ENCODE measurements at regions not wholly inside any gene's neighbourhood (a gene's known extent, or its start where the extent isn't known, plus 50 kb on each side); places are given as distances from the start of the nearest gene placed in this dataset.
A peak's percentile ranks its signal among the peaks of the same experiment; 100 is the strongest.

DNA sequence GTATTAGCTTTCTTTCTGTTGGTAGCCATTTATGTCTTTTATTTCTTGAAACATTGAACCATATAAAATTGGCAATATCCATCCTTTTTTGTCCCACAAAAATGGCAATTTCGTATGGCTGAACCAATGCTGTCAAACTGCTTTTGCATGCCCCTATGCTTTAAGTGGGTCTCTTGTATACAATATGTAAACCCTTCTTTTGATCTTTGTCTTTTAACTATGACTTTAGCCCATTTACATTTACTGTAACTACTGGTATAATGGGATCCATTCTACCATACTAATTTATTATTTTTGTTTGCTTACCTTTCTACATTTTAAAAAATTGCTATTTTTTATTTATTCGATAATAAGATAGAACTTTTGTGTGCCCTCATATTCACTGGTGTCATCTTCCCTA is 93.4 kb downstream of the TENT4A start:
- no peak for DNase-seq

DNA sequence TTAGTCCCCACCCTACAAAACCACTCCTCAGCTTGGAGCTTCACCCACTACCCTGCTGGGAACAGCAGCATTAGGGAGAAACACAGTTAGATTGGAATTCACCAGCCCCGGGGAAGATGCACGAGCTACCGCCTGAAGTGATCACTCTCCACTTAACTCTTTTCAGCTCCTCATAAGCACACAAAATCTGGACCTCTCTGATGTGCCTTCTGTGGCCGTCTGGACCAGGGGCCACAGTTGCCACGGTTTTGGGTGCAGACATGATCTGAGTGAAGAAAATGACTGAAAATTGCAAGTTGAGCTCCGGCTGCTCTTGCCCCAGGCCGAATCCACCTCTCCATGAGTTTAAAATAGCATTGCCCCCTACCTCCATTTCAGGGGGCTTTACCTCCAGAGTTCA is 95.2 kb downstream of the TENT4A start:
- DNase-seq: no peak

DNA sequence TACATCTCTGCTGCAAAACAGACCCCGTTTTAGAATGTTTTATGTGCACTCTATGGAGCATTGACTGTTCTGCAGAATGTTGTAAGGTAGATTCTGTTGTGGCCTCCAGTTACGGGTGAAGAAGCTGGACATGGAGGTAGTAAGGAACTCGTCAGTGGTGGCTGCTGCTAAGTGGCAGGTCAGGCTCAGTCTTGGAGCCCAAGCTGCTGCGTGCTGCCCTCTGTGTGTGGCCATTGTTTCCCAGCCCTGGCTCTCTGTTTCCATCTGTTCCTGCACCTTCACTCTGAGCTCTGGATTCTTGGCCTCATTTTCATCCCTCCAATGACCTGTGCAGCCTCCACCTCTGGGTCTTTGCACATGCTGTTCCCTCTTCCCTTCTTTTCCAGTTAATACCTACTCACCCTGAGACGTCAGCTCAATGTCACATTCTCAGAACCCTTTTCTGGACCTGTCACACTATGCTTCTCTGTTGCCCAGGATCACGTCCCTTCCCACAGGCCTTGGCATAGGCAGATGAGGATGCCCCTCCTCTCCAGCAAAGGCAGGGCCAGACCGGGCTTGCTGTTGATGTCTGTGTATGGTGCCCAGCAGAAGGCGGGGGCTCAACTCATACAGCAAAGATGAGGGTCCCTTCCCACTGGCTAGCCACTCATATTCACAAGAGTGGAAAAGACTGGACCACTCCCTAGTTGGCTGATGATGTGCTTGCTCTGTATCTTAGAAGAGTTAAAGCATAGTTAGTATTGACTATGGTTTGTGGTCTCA is 97.6 kb downstream of the TENT4A start:
- no peak for DNase-seq

- no peak for DNase-seq
Observed at GRCh38 chr5:6812091-6812490, 98.9 kb downstream of the TENT4A start.

DNA sequence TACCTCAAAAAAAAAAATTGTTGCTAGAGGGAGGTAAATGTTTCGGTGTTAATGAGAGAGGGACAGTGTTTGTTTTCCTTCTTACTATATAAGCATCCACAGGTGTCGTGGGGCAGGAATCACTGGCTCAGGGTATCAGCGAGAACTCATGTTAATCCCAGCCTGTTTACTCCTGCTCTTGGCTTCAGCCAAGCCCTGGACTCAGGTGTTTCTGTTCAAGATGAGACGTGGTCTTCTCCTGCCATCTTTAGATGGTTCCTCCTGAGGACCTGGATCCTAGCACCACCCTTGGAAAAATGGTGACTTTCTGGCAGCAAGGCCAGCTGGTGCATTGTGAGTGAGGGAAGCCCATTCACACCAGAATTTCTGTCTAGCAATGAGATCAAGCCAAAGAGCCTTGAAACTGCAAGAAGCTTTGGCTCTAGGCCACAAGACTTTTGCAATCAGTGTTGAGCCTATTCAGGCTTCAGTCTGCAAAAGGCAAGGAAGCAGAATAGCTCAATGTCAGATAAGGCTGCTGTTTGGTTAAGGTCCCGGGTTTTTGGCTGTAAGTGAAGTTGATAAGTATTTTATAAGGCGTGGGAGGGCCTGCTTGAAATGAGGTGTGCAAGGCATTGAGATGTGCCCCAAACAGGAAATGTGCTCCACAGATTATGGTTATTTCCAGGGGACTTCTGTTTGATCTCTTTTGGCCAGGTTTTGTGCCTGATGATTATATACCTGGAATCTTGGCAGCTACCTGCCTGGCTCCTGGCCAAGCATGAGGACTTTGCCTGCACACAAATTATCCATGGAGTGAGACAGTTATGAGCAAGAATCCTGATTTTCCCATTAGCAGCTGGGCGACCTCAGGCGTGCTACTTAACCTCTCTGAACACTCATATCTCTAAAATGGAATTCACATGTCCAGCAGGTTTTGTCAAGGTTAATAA is 99.8 kb downstream of the TENT4A start:
- no peak for DNase-seq

GRCh38 chr5:6814816-6815215 is 101.6 kb downstream of the TENT4A start:
- no peak for DNase-seq

DNA sequence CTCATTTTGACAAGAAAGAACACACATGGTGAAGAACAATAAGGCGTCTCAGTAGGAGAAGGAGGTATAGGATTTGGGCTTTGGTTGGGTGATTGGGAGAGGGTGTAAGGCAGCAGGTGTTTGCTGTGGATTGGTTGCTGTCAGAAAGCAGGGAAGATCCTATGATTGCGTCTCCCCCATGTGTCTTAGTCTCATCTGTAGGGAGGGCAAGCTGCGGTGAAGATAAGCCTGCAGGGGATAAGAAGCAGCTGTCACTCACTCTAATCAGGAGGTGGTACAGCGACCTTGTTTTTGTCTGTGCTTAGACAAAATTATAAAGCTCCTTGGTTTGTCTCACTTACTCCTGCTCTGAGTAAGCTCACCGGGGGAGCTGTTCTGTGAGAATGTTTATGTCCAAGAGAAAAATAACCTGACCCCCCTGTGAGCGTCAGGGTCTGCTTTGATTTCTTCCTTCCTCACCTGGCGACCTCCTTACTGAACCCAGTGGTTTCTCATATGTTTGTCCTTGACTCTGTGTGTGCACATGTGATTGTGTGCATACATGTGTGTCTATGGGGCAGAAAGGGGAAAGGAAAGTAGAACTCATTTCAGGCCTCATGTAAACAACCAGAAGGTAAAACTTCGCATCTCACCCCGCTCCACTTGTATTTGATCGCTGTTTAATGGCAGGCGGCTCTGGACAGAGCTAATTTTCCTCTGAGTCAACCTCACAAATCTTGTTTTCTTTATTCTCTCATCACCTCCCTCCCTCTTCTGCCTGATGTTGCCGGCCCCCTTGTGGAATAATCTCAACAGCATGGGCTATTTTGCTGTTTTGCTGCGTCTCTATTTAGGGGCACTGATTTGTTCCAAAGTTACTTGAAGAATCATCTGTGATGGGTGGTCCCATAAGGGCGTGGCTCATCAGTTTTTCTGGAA is 105.6 kb downstream of the TENT4A start:
- DNase-seq: no peak

GRCh38 chr5:6819521-6819920 is 106.3 kb downstream of the TENT4A start:
- no peak for DNase-seq

- DNase-seq: peak; percentile 60
Observed at GRCh38 chr5:6820851-6821479, 107.7 kb downstream of the TENT4A start.

GRCh38 chr5:6822068-6822467 is 108.8 kb downstream of the TENT4A start:
- DNase-seq: no peak

- DNase-seq: no peak
Observed at GRCh38 chr5:6822556-6823343, 109.5 kb downstream of the TENT4A start.

DNA sequence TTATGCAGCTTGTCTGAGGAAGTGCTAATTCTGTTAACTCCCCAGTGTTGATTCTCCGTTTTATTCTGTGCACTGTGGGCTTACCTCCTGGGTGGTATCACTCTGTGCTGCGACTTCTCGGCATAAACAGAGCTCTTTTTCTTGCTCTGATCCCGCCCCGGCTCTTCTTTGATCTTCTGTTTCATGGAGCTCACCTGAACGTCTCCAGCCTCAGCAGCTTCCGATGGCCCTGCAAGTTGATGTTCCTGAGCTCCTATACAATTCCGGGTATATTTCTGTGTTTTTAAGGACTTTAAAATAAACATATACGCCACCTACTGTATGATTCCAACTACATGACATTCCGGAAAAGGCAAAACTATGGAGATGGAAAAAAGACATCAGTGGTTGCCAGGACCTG is 110.8 kb downstream of the TENT4A start:
- DNase-seq: no peak

DNA sequence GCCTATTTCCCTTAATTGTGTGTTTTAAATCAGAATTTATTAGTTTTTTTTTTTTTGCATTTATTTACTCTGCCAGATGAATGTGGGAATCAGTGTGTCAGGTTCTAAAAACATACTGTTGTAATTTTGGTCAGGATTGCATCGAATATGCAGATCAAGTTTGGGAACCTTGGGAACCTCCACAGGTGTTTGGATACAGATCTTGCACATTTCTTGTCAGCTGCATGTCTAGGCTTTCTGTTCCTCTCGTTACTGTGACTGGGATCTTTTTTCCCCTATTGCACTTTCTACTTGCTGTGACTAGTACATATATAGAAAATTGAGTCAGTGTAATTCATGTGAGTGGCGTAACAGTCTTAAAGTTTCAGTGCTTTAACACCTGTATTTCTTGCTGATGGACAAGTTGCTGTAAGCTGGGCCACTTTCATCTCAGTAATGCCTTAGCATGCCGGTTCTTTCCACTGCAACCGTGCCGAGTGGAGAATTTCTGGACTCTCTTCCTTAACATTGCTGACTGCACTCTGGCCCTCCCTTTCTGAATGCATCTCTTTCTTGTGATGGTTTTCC is 112.5 kb downstream of the TENT4A start:
- no peak for DNase-seq

DNA sequence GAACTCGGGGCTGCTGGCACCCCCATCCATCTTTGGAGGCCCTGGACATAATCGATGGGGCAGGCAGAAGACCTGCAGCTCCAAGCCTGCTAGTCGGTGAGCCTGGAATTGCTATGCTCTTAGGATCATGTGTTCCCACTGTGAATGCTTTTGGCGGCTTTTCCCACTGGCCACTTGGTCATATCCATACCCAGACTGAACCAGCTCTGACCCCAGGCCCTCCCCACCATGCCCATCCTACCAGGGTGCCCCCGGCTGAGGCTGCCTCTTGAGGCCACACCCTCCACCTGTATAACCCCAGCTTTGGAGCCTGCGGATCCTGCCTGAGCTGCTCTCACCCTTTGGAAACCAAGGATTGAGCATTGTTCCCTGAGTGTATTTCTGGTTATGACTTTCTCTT is 113.5 kb downstream of the TENT4A start:
- no peak for DNase-seq

GRCh38 chr5:6827526-6828219 is 114.4 kb downstream of the TENT4A start:
- DNase-seq: peak; percentile 62

GRCh38 chr5:6829150-6829784 is 116.0 kb downstream of the TENT4A start:
- DNase-seq: peak; percentile 78

DNA sequence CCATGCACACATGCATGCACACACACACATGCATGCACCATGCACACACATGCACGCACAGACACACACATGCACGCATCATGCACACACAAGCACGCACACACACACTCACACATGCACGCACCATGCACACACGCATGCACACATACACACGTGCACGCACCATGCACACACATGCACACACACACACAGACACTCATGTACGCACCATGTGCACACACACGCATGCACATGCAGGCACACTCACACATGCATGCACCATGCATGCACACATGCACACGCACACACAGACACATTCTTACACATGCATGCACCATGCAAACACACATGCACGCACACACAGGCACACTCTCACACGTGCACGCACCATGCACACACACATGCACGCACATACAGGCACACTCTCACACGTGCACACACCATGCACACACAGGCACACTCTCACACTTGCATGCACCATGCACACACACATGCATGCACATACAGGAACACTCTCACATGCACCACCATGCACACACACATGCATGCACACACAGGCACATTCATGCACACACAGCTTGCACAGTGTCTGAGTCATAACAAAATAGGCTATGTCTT is 117.5 kb downstream of the TENT4A start:
- DNase-seq: no peak

- no peak for DNase-seq
Observed at GRCh38 chr5:6831678-6832671, 118.7 kb downstream of the TENT4A start.

Measured in stimulated activated CD4-positive, alpha-beta T cell treated with anti-CD3 and anti-CD28 coated beads, Interleukin-1b, Interleukin-23, amount 100 ng/mL, for 48 hours (primary cell).